Gastroesophageal sphincter (tissue), 4 donors: ENCODE measurements at regions not wholly inside any gene's neighbourhood (a gene's known extent, or its start where the extent isn't known, plus 50 kb on each side); places are given as distances from the start of the nearest gene placed in this dataset.

Experiments used
- ATAC-seq: fragments of 150-250 bp; one replicate; pipeline ENCODE4 v1.9.1; 2016; ENCODE audit warnings: mild to moderate bottlenecking, moderate library complexity
- H3K27ac ChIP-seq, 4 donors: fragments of 200-600 bp; sonication (generic) in 3 of 4; 1 replicate in 3 of 4; 2 replicates in 1 of 4; pipeline ENCODE4 v1.5.1; 2016 to 2019
- H3K27me3 ChIP-seq: fragments of 200-600 bp; sonication (generic); one replicate; pipeline ENCODE4 v1.5.1; 2019
- H3K36me3 ChIP-seq, 2 donors: fragments of 200-600 bp; sonication (generic); one replicate each; pipeline ENCODE4 v1.5.1; 2019; ENCODE audit warnings: control low read depth in 1 of 2
- H3K4me1 ChIP-seq, 3 donors: fragments of 200-600 bp; sonication (generic); 1 replicate in 2 of 3; 2 replicates in 1 of 3; pipeline ENCODE4 v1.5.1; 2016 to 2019; ENCODE audit warnings: control low read depth in 2 of 3
- H3K4me3 ChIP-seq, 2 donors: fragments of 200-600 bp; sonication (generic); one replicate each; pipeline ENCODE4 v1.5.1; 2019; ENCODE audit warnings: mild to moderate bottlenecking in 1 of 2, moderate library complexity in 1 of 2
- H3K9me3 ChIP-seq, 3 donors: fragments of 200-600 bp; sonication (generic); one replicate each; pipeline ENCODE4 v1.5.1; 2017 to 2019; ENCODE audit warnings: control low read depth in 2 of 3
- CTCF ChIP-seq, 4 experiments: fragments of 200-600 bp in 2 of 4; fragments of 450-650 bp in 2 of 4; sonication (generic) in 1 of 4; IDR thresholded peaks; one replicate each; pipeline ENCODE4 v1.5.1; 2017 to 2019; ENCODE audit warnings: antibody characterized with exemption in 4 of 4, mild to moderate bottlenecking in 2 of 4, moderate library complexity in 2 of 4
- EP300 ChIP-seq: sonication (generic); formaldehyde crosslinking; IDR thresholded peaks from one replicate; pipeline ENCODE4 v1.6.1; 2017; ENCODE audit warnings: antibody characterized with exemption, mild to moderate bottlenecking
- POLR2A ChIP-seq, 2 donors: fragments of 450-650 bp; IDR thresholded peaks; one replicate each; pipeline ENCODE4 v1.6.1; 2017; ENCODE audit warnings: antibody characterized with exemption in 2 of 2, mild to moderate bottlenecking in 2 of 2, moderate library complexity in 1 of 2
- POLR2AphosphoS5 ChIP-seq: sonication (generic); formaldehyde crosslinking; IDR thresholded peaks from one replicate; pipeline ENCODE4 v1.6.1; 2017; ENCODE audit warnings: antibody characterized with exemption
- WGBS, 2 donors: methylation state at CpG; one replicate each; pipeline ENCODE4 v1.1.5; 2018; ENCODE audit warnings: low coverage in 1 of 2; 5-methylcytosine and 5-hydroxymethylcytosine counted together

- Histone ChIP-seq H3K4me1 (peaks cover 0 to 4% (median under 1%) of the 10 kb centered on the region in 3 donors), H3K27me3 (no peaks in the 10 kb centered on the region), H3K4me3 (no peak overlapping the region), H3K36me3 (no peaks in the 10 kb centered on the region), H3K9me3 (no peaks in the 10 kb centered on the region), H3K27ac (no peak overlapping the region)
- ATAC-seq = no peak
- no peak for TF ChIP-seq POLR2A (IDR thresholded peaks at IDR 0.05)
- no peak for TF ChIP-seq EP300
- TF ChIP-seq CTCF (IDR thresholded peaks at IDR 0.05) = no peak
- no peak for TF ChIP-seq POLR2AphosphoS5
Measured at GRCh38 chr2:37500031-37500430, 155.6 kb downstream of the QPCT start.

DNA sequence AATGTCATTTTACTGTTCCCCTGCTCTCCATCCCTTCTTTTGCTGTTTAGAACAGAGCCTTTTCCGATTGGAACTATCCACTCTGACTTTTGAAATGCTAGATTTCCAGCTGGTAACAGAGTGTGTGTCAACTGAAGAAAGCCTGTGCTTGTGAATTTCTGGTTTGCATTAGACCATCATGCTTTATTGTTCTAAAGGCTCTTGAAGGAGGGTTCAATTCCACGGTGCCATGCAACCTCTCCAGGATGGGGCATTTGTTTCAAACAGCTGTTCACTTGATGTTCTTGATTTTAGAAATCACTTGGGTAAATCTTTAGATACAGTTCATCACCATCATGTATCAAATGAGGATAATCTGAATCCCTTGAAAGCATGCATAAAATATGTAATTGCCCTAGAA, 156.7 kb downstream of the QPCT start:
- no peak for ATAC-seq
- WGBS, 2 donors = 69 to 78% methylated on average over 2 of the region's 2 CpGs
- Histone ChIP-seq H3K36me3 (no peaks in the 10 kb centered on the region), H3K4me3 (no peak overlapping the region), H3K4me1 (peaks cover 0 to 14% (median 4%) of the 10 kb centered on the region in 3 donors), H3K27ac (no peak overlapping the region), H3K27me3 (no peaks in the 10 kb centered on the region), H3K9me3 (no peaks in the 10 kb centered on the region)
- TF ChIP-seq POLR2AphosphoS5 (no peak), EP300 (no peak), POLR2A (IDR thresholded peaks at IDR 0.05) (no peak), CTCF (IDR thresholded peaks at IDR 0.05) (no peak)

GRCh38 chr2:37506407-37507050, 162.1 kb downstream of the QPCT start:
- ATAC-seq = peak; percentile 57
- H3K27me3 ChIP-seq = no peaks in the 10 kb centered on the region
- no peak for TF ChIP-seq CTCF (IDR thresholded peaks at IDR 0.05)
- peak; percentile 84 for TF ChIP-seq POLR2AphosphoS5
- TF ChIP-seq EP300 = no peak
- no peak for TF ChIP-seq POLR2A (IDR thresholded peaks at IDR 0.05)
- H3K4me1 ChIP-seq = peaks cover 0 to 38% (median 8%) of the 10 kb centered on the region in 3 donors
- H3K27ac ChIP-seq = peak overlapping the region; percentile 38 to 68 (median 66)
- WGBS, 2 donors = 25 to 31% methylated on average over 3 to 5 of the region's 5 CpGs
- no peak overlapping the region for H3K4me3 ChIP-seq
- H3K36me3 ChIP-seq = no peaks in the 10 kb centered on the region
- H3K9me3 ChIP-seq = no peaks in the 10 kb centered on the region

DNA sequence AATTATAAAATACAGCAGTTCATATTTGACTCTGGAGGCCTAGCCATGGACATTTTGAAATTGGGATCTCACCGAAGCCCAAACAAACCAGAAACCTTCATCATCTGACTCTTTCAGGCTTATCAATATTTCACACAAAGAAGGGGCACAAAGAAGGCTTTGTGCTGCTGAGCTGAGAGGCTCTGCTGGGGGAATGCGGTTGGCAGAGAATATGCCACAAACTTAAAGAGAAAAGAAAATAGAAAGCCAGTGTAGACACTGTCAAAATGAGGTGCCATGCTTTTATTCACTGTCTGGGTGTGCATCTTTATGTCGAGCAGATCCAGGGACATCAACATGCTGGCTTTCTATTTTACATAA, 162.6 kb downstream of the QPCT start:
- no peak for ATAC-seq
- peak overlapping the region; percentile 38 to 68 (median 66) for H3K27ac ChIP-seq
- no peaks in the 10 kb centered on the region for H3K9me3 ChIP-seq
- no peaks in the 10 kb centered on the region for H3K36me3 ChIP-seq
- 38 to 51% methylated on average over 3 of the region's 3 CpGs for WGBS, 2 donors
- H3K4me3 ChIP-seq = no peak overlapping the region
- TF ChIP-seq CTCF (IDR thresholded peaks at IDR 0.05) = no peak
- no peak for TF ChIP-seq POLR2A (IDR thresholded peaks at IDR 0.05)
- peaks cover 0 to 38% (median 8%) of the 10 kb centered on the region in 3 donors for H3K4me1 ChIP-seq
- no peaks in the 10 kb centered on the region for H3K27me3 ChIP-seq

DNA sequence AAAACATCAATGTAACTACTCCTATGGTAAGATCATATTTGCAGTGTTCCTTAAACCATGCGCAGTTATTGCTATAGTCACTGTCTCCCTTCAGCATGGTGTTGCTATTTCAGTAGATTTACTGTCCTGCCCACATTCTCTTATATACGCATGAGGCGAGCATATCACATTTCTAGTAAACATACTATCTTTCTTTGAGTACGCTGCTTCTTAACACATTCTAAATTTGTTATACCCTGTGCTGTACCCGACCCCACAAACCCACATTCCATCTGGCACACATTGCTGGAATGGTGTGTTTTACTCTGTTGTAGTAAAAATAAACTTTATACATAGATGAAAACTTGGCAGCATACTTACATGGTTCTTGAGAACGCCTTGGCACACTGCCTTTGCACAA, 163.3 kb downstream of the QPCT start:
- H3K27ac ChIP-seq = peak overlapping the region in 2 of 4 donors; percentile 67 to 68
- H3K36me3 ChIP-seq = no peaks in the 10 kb centered on the region
- TF ChIP-seq POLR2A (IDR thresholded peaks at IDR 0.05) (no peak), POLR2AphosphoS5 (no peak), CTCF (IDR thresholded peaks at IDR 0.05) (no peak), EP300 (no peak)
- no peaks in the 10 kb centered on the region for H3K27me3 ChIP-seq
- WGBS, 2 donors = 32 to 47% methylated on average over 6 of the region's 6 CpGs
- ATAC-seq = no peak
- H3K9me3 ChIP-seq = no peaks in the 10 kb centered on the region
- H3K4me1 ChIP-seq = peaks cover 0 to 38% (median 8%) of the 10 kb centered on the region in 3 donors
- no peak overlapping the region for H3K4me3 ChIP-seq
